Neural progenitor cell (in vitro differentiated cells): ENCODE measurements at regions not wholly inside any gene's neighbourhood (a gene's known extent, or its start where the extent isn't known, plus 50 kb on each side); places are given as distances from the start of the nearest gene placed in this dataset.
A peak's percentile ranks its signal among the peaks of the same experiment; 100 is the strongest.

Experiments
- DNase-seq: peaks from one replicate; pipeline ENCODE4 v3.0.0-alpha.2; 2016; ENCODE audit warnings: low spot score
- H2AFZ ChIP-seq: fragments of 200-600 bp; sonication (generic); replicated peaks from 2 replicates; pipeline ENCODE4 v1.6.1; 2016; ENCODE audit warnings: antibody characterized with exemption
- H3F3A ChIP-seq: fragments of 200-600 bp; sonication (generic); 2 replicates; pipeline ENCODE4 v1.6.1; 2016; ENCODE audit warnings: antibody characterized with exemption, low read depth
- H3K27ac ChIP-seq: fragments of 200-600 bp; sonication (generic); 2 replicates; pipeline ENCODE4 v1.5.1; 2016; ENCODE audit warnings: mild to moderate bottlenecking
- H3K27me3 ChIP-seq: fragments of 200-600 bp; sonication (generic); 2 replicates; pipeline ENCODE4 v1.6.1; 2016; ENCODE audit warnings: mild to moderate bottlenecking, moderate library complexity
- H3K36me3 ChIP-seq: fragments of 200-600 bp; sonication (generic); 2 replicates; pipeline ENCODE4 v1.5.1; 2016
- H3K4me1 ChIP-seq: fragments of 200-600 bp; sonication (generic); 2 replicates; pipeline ENCODE4 v1.6.1; 2016; ENCODE audit warnings: mixed run types
- H3K4me2 ChIP-seq: fragments of 200-600 bp; sonication (generic); 2 replicates; pipeline ENCODE4 v1.6.1; 2016
- H3K4me3 ChIP-seq: fragments of 200-600 bp; sonication (generic); 2 replicates; pipeline ENCODE4 v1.5.1; 2016
- H3K79me2 ChIP-seq: fragments of 200-600 bp; sonication (generic); 2 replicates; pipeline ENCODE4 v1.6.1; 2016; ENCODE audit warnings: low read depth
- H3K9ac ChIP-seq: fragments of 200-600 bp; sonication (generic); 2 replicates; pipeline ENCODE4 v1.6.1; 2016
- H3K9me3 ChIP-seq: fragments of 200-600 bp; sonication (generic); 2 replicates; pipeline ENCODE4 v1.5.1; 2016; ENCODE audit warnings: low read depth
- H4K20me1 ChIP-seq: fragments of 200-600 bp; sonication (generic); 2 replicates; pipeline ENCODE4 v1.6.1; 2016; ENCODE audit warnings: low read depth
- H3K27ac Mint-ChIP-seq: 3 replicates; pipeline ENCODE4 v1.8.0; 2021; ENCODE audit warnings: mixed read lengths
- H3K27me3 Mint-ChIP-seq: 2 replicates; pipeline ENCODE4 v1.8.0; 2022; ENCODE audit warnings: low read depth, mild to moderate bottlenecking, inconsistent platforms, moderate library complexity, mixed read lengths; ENCODE audit not compliant: insufficient read depth
- H3K36me3 Mint-ChIP-seq: 3 replicates; pipeline ENCODE4 v1.8.0; 2021; ENCODE audit warnings: mixed read lengths
- H3K4me1 Mint-ChIP-seq: 3 replicates; pipeline ENCODE4 v1.8.0; 2021; ENCODE audit warnings: mixed read lengths
- H3K4me3 Mint-ChIP-seq: 3 replicates; pipeline ENCODE4 v1.8.0; 2021; ENCODE audit warnings: mild to moderate bottlenecking, moderate library complexity, mixed read lengths
- H3K9me3 Mint-ChIP-seq: 3 replicates; pipeline ENCODE4 v1.8.0; 2020; ENCODE audit warnings: mixed read lengths
- CTCF ChIP-seq: fragments of 200-600 bp; sonication (generic); IDR thresholded peaks from 2 replicates; pipeline ENCODE4 v1.5.1; 2017; ENCODE audit warnings: antibody characterized with exemption, mild to moderate bottlenecking
- EZH2 ChIP-seq: fragments of 200-600 bp; sonication (generic); IDR thresholded peaks from 2 replicates; pipeline ENCODE4 v1.6.1; 2017; ENCODE audit warnings: antibody characterized with exemption, mild to moderate bottlenecking, moderate library complexity
- EZH2phosphoT487 ChIP-seq: fragments of 200-600 bp; sonication (generic); IDR thresholded peaks from 2 replicates; pipeline ENCODE4 v1.6.1; 2017; ENCODE audit warnings: antibody characterized with exemption

DNA sequence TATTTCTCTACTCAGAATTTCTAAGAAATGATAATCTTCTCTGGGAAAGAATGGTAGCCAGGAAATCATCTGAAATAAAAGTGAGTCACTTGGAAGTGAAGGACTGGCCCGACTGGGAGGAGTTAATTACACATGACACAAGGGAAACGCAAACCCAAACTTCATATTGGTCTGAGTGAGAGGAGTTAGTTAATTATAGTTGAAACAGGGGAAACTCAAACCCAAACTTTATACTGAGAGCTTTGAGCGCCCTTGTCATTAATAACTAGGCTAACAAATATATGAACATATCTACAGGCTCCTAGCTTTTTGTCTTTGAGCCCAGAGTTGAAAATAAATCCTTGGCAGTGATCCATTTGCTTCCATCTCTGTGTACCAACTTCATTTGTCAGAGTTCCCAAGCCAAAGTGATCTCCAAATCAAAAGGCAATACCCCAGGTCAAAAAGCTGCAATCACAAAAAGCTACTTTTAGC, 187.8 kb upstream of the COL3A1 start:
- Histone ChIP-seq H3K36me3 (no peaks in the 10 kb centered on the region), H3K79me2 (no peaks in the 10 kb centered on the region), H3K9ac (no peak overlapping the region), H3K9me3 (no peaks in the 10 kb centered on the region), H3K27me3 (no peaks in the 10 kb centered on the region), H4K20me1 (no peaks in the 10 kb centered on the region), H3K4me1 (no peaks in the 10 kb centered on the region), H3K27ac (no peak overlapping the region), H3K4me2 (no peak overlapping the region), H3F3A (no peaks in the 10 kb centered on the region), H3K4me3 (no peak overlapping the region), H2AFZ (peak overlapping the region; percentile 1)
- Mint-ChIP-seq H3K27ac (peak overlapping the region; percentile 83), H3K4me1 (peaks cover 18% of the 10 kb centered on the region), H3K36me3 (no peaks in the 10 kb centered on the region), H3K4me3 (no peak overlapping the region), H3K9me3 (no peaks in the 10 kb centered on the region), H3K27me3 (no peaks in the 10 kb centered on the region)
- TF ChIP-seq CTCF, result no peak
- TF ChIP-seq EZH2, result no peak
- TF ChIP-seq EZH2phosphoT487, result no peak
- no peak for DNase-seq

DNA sequence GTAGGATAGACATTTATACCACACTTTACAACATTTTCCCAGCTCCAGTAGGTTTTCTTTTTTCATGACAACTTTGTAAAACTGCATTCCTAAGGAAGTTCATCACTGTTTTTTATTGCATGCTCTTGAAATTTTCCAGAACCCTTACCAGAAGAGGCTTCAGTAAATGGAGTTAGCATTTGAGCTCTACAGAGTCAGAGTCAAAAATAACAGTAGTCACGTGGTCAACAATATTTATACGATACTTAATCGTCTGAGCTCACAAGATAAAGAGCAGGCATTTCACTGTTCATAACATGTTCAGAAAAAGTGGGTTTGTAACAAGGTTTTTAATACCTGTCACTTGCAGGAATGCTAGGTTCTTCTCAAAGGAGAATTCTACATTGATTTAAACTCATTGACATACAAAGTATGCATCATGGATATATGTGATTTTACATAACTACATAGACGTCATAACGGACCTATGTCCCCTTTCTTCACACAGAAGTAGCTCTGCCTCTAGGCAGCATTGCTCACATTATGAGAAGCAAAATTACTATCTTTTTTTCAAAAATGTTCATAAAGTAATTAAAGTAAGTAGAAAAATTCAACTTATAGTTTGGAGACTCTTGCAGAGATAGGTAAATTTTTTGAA, 187.0 kb upstream of the COL3A1 start:
- no peaks in the 10 kb centered on the region for H3K9me3 ChIP-seq
- H3K27ac ChIP-seq, result no peak overlapping the region
- no peaks in the 10 kb centered on the region for H3K27me3 Mint-ChIP-seq
- no peak overlapping the region for H3K9ac ChIP-seq
- H2AFZ ChIP-seq, result peak overlapping the region; percentile 1
- H3K4me3 Mint-ChIP-seq, result no peak overlapping the region
- TF ChIP-seq CTCF, result no peak
- peaks cover 18% of the 10 kb centered on the region for H3K4me1 Mint-ChIP-seq
- H3K4me2 ChIP-seq, result no peak overlapping the region
- no peaks in the 10 kb centered on the region for H3K36me3 Mint-ChIP-seq
- no peaks in the 10 kb centered on the region for H3K4me1 ChIP-seq
- no peak overlapping the region for H3K4me3 ChIP-seq
- H3F3A ChIP-seq, result no peaks in the 10 kb centered on the region
- no peaks in the 10 kb centered on the region for H4K20me1 ChIP-seq
- H3K9me3 Mint-ChIP-seq, result no peaks in the 10 kb centered on the region
- no peaks in the 10 kb centered on the region for H3K36me3 ChIP-seq
- H3K79me2 ChIP-seq, result no peaks in the 10 kb centered on the region
- H3K27me3 ChIP-seq, result no peaks in the 10 kb centered on the region
- H3K27ac Mint-ChIP-seq, result peak overlapping the region; percentile 42
- no peak for DNase-seq

GRCh38 chr2:188787658-188788240, 186.4 kb upstream of the COL3A1 start:
- DNase-seq, result no peak
- Histone ChIP-seq H3K4me1 (no peaks in the 10 kb centered on the region), H3K27me3 (no peaks in the 10 kb centered on the region), H4K20me1 (no peaks in the 10 kb centered on the region), H3F3A (no peaks in the 10 kb centered on the region), H3K4me2 (no peak overlapping the region), H3K9me3 (no peaks in the 10 kb centered on the region), H3K27ac (no peak overlapping the region), H2AFZ (no peak overlapping the region), H3K36me3 (no peaks in the 10 kb centered on the region), H3K9ac (no peak overlapping the region), H3K79me2 (no peaks in the 10 kb centered on the region), H3K4me3 (no peak overlapping the region)
- Mint-ChIP-seq H3K4me3 (no peak overlapping the region), H3K9me3 (no peaks in the 10 kb centered on the region), H3K27ac (peak overlapping the region; percentile 42), H3K4me1 (peaks cover 18% of the 10 kb centered on the region), H3K36me3 (no peaks in the 10 kb centered on the region), H3K27me3 (no peaks in the 10 kb centered on the region)
- no peak for TF ChIP-seq CTCF
- TF ChIP-seq EZH2phosphoT487, result no peak
